SK-N-SH (cell line): ENCODE measurements at regions not wholly inside any gene's neighbourhood (a gene's known extent, or its start where the extent isn't known, plus 50 kb on each side); places are given as distances from the start of the nearest gene placed in this dataset.

Source experiments
- CTCF ChIA-PET: fragments of 300-600, 350-600 bp; formaldehyde crosslinking; extraction: SDS; loops from one replicate; lab custom pipeline; 2021; lab: Yijun Ruan, JAX
- POLR2A ChIA-PET: fragments of 350-600 bp; sonication (Branson Sonifier 250); formaldehyde crosslinking; extraction: SDS; loops from one replicate; lab custom pipeline; 2020; ENCODE audit warnings: antibody characterized with exemption, inconsistent platforms; lab: Yijun Ruan, JAX
- DNase-seq: peaks from one replicate; pipeline ENCODE4 v3.0.0; 2012
- H2AFZ ChIP-seq: fragments of 200-600 bp; sonication (generic); 2 replicates; pipeline ENCODE4 v1.8.1; 2016; ENCODE audit warnings: antibody characterized with exemption, mild to moderate bottlenecking, low read depth
- H3F3A ChIP-seq: fragments of 200-600 bp; sonication (generic); replicated peaks from 2 replicates; pipeline ENCODE3; 2016; ENCODE audit warnings: antibody characterized with exemption, mild to moderate bottlenecking; ENCODE audit not compliant: insufficient read depth
- H3K27ac ChIP-seq, 2 experiments: fragments of 200-500 bp in 1 of 2; fragments of 200-600 bp in 1 of 2; sonication (Bioruptor generic) in 1 of 2; sonication (generic), shearing (Covaris generic) in 1 of 2; 2 replicates each; pipeline versions ENCODE4 v1.5.1 to v1.6.1; 2014 to 2016; ENCODE audit warnings: low read depth in 2 of 2, inconsistent platforms in 1 of 2, low read length in 1 of 2, mild to moderate bottlenecking in 1 of 2, mixed read lengths in 1 of 2
- H3K27me3 ChIP-seq: fragments of 200-600 bp; sonication (generic), shearing (Covaris generic); 2 replicates; pipeline ENCODE4 v1.6.1; 2016; ENCODE audit warnings: mixed run types; ENCODE audit not compliant: insufficient read depth
- H3K36me3 ChIP-seq, 2 experiments: fragments of 200-500 bp in 1 of 2; fragments of 200-600 bp in 1 of 2; sonication (Bioruptor generic) in 1 of 2; sonication (generic) in 1 of 2; replicated peaks in 1 of 2; 2 replicates each; pipeline versions ENCODE3 to v1.5.1; 2014 to 2016; ENCODE audit warnings: low read length in 1 of 2, mild to moderate bottlenecking in 1 of 2; ENCODE audit not compliant: insufficient read depth in 2 of 2, control insufficient read depth in 1 of 2
- H3K4me1 ChIP-seq, 2 experiments: fragments of 200-500 bp in 1 of 2; fragments of 200-600 bp in 1 of 2; sonication (Bioruptor generic) in 1 of 2; sonication (generic), shearing (Covaris generic) in 1 of 2; 2 replicates each; pipeline versions ENCODE4 v1.5.1 to v1.6.1; 2014 to 2016; ENCODE audit warnings: low read depth in 1 of 2, low read length in 1 of 2, mixed run types in 1 of 2; ENCODE audit not compliant: insufficient read depth in 2 of 2, control insufficient read depth in 1 of 2
- H3K4me2 ChIP-seq: fragments of 200-600 bp; sonication (generic), shearing (Covaris generic); 2 replicates; pipeline ENCODE4 v1.6.1; 2017; ENCODE audit warnings: mixed run types
- H3K4me3 ChIP-seq, 2 experiments: fragments of 200-500 bp in 1 of 2; fragments of 200-600 bp in 1 of 2; sonication (Bioruptor generic) in 1 of 2; sonication (generic), shearing (Covaris generic) in 1 of 2; 2 replicates each; pipeline versions ENCODE4 v1.5.1 to v1.8.1; 2014 to 2016; ENCODE audit warnings: low read depth in 2 of 2, inconsistent platforms in 1 of 2, low read length in 1 of 2, mild to moderate bottlenecking in 1 of 2, mixed read lengths in 1 of 2, moderate library complexity in 1 of 2
- H3K79me2 ChIP-seq: fragments of 200-600 bp; sonication (generic); 2 replicates; pipeline ENCODE4 v1.8.1; 2017; ENCODE audit warnings: mild to moderate bottlenecking; ENCODE audit not compliant: insufficient read depth
- H3K9ac ChIP-seq: fragments of 200-600 bp; sonication (generic); 2 replicates; pipeline ENCODE4 v1.6.1; 2017; ENCODE audit warnings: mixed run types
- H3K9me2 ChIP-seq: fragments of 200-600 bp; sonication (generic); 2 replicates; pipeline ENCODE4 v1.6.1; 2017; ENCODE audit warnings: mixed run types
- H3K9me3 ChIP-seq: fragments of 200-600 bp; sonication (generic); 2 replicates; pipeline ENCODE4 v1.6.1; 2017; ENCODE audit warnings: mixed run types, mild to moderate bottlenecking, moderate library complexity
- H4K20me1 ChIP-seq: fragments of 200-600 bp; sonication (generic); 2 replicates; pipeline ENCODE4 v1.6.1; 2017; ENCODE audit warnings: mild to moderate bottlenecking, mixed run types; ENCODE audit not compliant: insufficient read depth
- ELF1 ChIP-seq: IDR thresholded peaks from 2 replicates; pipeline ENCODE4 v1.4.0; 2012
- EP300 ChIP-seq, 2 experiments: IDR thresholded peaks; 2 replicates each; pipeline versions ENCODE4 v1.4.0 to v1.6.1; 2012; ENCODE audit warnings: borderline replicate concordance in 1 of 2, low read depth in 1 of 2, low read length in 1 of 2
- FOSL2 ChIP-seq: IDR thresholded peaks from 2 replicates; pipeline ENCODE4 v1.4.0; 2012; ENCODE audit warnings: low read depth, mild to moderate bottlenecking, moderate library complexity, borderline replicate concordance
- FOXJ3 ChIP-seq: sonication (generic); formaldehyde crosslinking; IDR thresholded peaks from 2 replicates; pipeline ENCODE4 v1.5.1; 2020; ENCODE audit warnings: mild to moderate bottlenecking, missing genetic modification reagents
- FOXM1 ChIP-seq: IDR thresholded peaks from 2 replicates; pipeline ENCODE4 v1.4.0; 2012; ENCODE audit warnings: low read depth, mild to moderate bottlenecking
- GABPA ChIP-seq: IDR thresholded peaks from 2 replicates; pipeline ENCODE4 v1.4.0; 2012; ENCODE audit warnings: low read depth, mild to moderate bottlenecking
- GATA2 ChIP-seq: sonication (generic); formaldehyde crosslinking; IDR thresholded peaks from 2 replicates; pipeline ENCODE4 v1.5.0; 2020; ENCODE audit warnings: mild to moderate bottlenecking, missing genetic modification reagents
- JUND ChIP-seq: IDR thresholded peaks from 2 replicates; pipeline ENCODE4 v1.4.0; 2012
- NFIC ChIP-seq: IDR thresholded peaks from 2 replicates; pipeline ENCODE4 v1.4.0; 2012; ENCODE audit warnings: borderline replicate concordance
- POLR2AphosphoS5 ChIP-seq: IDR thresholded peaks from 2 replicates; pipeline ENCODE4 v1.6.1; 2012; ENCODE audit warnings: low read depth, low read length
- RAD21 ChIP-seq: IDR thresholded peaks from 2 replicates; pipeline ENCODE4 v1.6.1; 2012; ENCODE audit warnings: mild to moderate bottlenecking, low read length
- SIN3A ChIP-seq: IDR thresholded peaks from 2 replicates; pipeline ENCODE4 v1.6.1; 2012; ENCODE audit warnings: low read depth, mild to moderate bottlenecking, low read length, moderate library complexity, borderline replicate concordance
- SMC3 ChIP-seq: IDR thresholded peaks from 2 replicates; pipeline ENCODE4 v1.6.1; 2012; ENCODE audit warnings: low read depth, low read length, improper control_type of control experiment
- TCF12 ChIP-seq: IDR thresholded peaks from 2 replicates; pipeline ENCODE4 v1.4.0; 2012
- YY1 ChIP-seq: IDR thresholded peaks from 2 replicates; pipeline ENCODE4 v1.4.0; 2012; ENCODE audit warnings: low read depth, mild to moderate bottlenecking
- WGBS: methylation state at CpG from one replicate; pipeline ENCODE4 v1.1.6; 2017; ENCODE audit warnings: low lambda C conversion rate; 5-methylcytosine and 5-hydroxymethylcytosine counted together
- TF ChIP-seq, protein P1 (sequence below): IDR thresholded peaks from 2 replicates; pipeline ENCODE4 v1.4.0; 2012; ENCODE audit warnings: low read depth, borderline replicate concordance
- TF ChIP-seq, protein P2 (sequence below): fragments of 150-350 bp; IDR thresholded peaks from 2 replicates; pipeline ENCODE4 v1.6.1; 2016; ENCODE audit warnings: mild to moderate bottlenecking, low read depth, low read length
- TF ChIP-seq, protein P3 (sequence below): fragments of 150-350 bp; IDR thresholded peaks from 2 replicates; pipeline ENCODE4 v1.6.1; 2017; ENCODE audit warnings: antibody characterized with exemption, low read length, low read depth, borderline replicate concordance
- TF ChIP-seq, protein P4 (sequence below): fragments of 200-600 bp; sonication (generic); IDR thresholded peaks from 2 replicates; pipeline ENCODE4 v1.6.1; 2017; ENCODE audit warnings: antibody characterized with exemption, mild to moderate bottlenecking, moderate library complexity
- TF ChIP-seq, protein P5 (sequence below): IDR thresholded peaks from 2 replicates; pipeline ENCODE4 v1.4.0; 2012; ENCODE audit warnings: low read depth
- TF ChIP-seq, protein P6 (sequence below): IDR thresholded peaks from 2 replicates; pipeline ENCODE4; 2012

DNA sequence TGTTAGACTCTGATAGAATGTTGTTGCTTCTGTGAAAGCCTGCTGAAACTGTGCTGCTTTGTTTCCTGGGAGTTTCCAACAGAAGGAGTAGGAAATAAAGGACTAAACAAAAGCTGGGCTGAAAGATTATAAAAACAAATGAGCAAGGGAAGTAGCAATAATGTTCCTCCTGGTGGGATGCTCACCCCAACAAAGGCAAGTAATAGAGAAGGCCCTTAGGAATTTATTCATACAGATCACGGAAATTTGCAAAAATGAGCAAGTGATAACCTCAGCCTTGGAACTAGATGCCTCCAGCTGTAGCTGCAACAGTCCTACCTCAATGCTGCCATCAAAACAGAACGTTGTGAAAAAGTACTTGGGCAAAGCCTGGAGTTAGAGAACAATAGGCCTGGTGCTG lies 1248.0 kb upstream of the C9orf72 start:
- Histone ChIP-seq H2AFZ (no peak overlapping the region), H3F3A (no peaks in the 10 kb centered on the region), H3K9me2 (no peaks in the 10 kb centered on the region), H3K27ac (no peak overlapping the region), H3K4me3 (no peak overlapping the region), H3K9me3 (no peaks in the 10 kb centered on the region), H4K20me1 (no peaks in the 10 kb centered on the region), H3K79me2 (peaks cover 7% of the 10 kb centered on the region; the same call in 1 of the 2 replicates), H3K4me2 (no peak overlapping the region), H3K36me3 (no peaks in the 10 kb centered on the region), H3K9ac (no peak overlapping the region), H3K27me3 (no peaks in the 10 kb centered on the region)
- 76% methylated on average over 2 of the region's 2 CpGs for WGBS
- no peak for DNase-seq
- CTCF ChIA-PET, result no interaction called here
- POLR2A ChIA-PET, result no interaction called here
- TF ChIP-seq RAD21, result no peak
- TF ChIP-seq JUND, result no peak
- no peak for TF ChIP-seq FOXJ3 (CRISPR knock-in tag)
- no peak for TF ChIP-seq NFIC
- TF ChIP-seq, protein P1, sequence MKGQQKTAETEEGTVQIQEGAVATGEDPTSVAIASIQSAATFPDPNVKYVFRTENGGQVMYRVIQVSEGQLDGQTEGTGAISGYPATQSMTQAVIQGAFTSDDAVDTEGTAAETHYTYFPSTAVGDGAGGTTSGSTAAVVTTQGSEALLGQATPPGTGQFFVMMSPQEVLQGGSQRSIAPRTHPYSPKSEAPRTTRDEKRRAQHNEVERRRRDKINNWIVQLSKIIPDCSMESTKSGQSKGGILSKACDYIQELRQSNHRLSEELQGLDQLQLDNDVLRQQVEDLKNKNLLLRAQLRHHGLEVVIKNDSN, result no peak
- TF ChIP-seq TCF12, result no peak
- TF ChIP-seq FOXM1, result no peak
- TF ChIP-seq, protein P2, sequence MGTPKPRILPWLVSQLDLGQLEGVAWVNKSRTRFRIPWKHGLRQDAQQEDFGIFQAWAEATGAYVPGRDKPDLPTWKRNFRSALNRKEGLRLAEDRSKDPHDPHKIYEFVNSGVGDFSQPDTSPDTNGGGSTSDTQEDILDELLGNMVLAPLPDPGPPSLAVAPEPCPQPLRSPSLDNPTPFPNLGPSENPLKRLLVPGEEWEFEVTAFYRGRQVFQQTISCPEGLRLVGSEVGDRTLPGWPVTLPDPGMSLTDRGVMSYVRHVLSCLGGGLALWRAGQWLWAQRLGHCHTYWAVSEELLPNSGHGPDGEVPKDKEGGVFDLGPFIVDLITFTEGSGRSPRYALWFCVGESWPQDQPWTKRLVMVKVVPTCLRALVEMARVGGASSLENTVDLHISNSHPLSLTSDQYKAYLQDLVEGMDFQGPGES, result no peak
- TF ChIP-seq YY1, result no peak
- TF ChIP-seq EP300 (IDR thresholded peaks at IDR 0.05; ENCODE audit: borderline replicate concordance in 1 of 2, low read depth in 1 of 2, low read length in 1 of 2), result no peak
- TF ChIP-seq GABPA, result no peak
- TF ChIP-seq GATA2 (CRISPR knock-in tag), result no peak
- no peak for TF ChIP-seq FOSL2
- TF ChIP-seq SMC3, result no peak
- TF ChIP-seq, protein P3, sequence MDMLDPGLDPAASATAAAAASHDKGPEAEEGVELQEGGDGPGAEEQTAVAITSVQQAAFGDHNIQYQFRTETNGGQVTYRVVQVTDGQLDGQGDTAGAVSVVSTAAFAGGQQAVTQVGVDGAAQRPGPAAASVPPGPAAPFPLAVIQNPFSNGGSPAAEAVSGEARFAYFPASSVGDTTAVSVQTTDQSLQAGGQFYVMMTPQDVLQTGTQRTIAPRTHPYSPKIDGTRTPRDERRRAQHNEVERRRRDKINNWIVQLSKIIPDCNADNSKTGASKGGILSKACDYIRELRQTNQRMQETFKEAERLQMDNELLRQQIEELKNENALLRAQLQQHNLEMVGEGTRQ, result no peak
- TF ChIP-seq ELF1, result no peak
- no peak for TF ChIP-seq SIN3A
- no peak for TF ChIP-seq POLR2AphosphoS5
- TF ChIP-seq, all 33 proteins: peak for 0
- H3K4me1 ChIP-seq, result no peaks in the 10 kb centered on the region; a peak in 2 of 4 replicates

DNA sequence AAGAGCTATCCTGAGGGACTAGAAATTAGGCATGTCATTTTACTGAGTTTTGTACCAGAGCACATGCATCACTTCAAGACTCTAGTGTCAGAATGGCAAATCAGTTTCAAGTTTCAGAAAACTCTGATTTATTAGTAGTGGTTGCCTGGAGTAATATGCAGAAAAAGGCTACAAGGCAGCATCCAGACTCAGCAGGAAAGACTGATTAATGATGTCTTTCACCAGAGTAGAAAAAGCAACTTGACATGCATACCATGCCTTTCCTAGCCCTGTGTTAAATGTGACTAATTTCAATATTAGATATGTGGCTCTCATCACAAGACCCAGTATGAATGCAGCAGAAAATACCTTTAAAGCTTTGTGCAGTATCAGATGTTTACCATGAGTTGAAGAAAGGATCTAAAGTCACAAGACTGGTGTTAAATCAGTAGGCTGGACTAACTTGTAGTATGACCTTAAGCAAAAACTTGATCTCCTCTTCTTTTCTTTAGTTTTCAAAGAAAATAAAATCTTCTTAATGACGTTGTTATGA lies 1251.2 kb upstream of the C9orf72 start:
- H3K36me3 ChIP-seq, result no peaks in the 10 kb centered on the region
- CTCF ChIA-PET, result no interaction called here
- TF ChIP-seq, protein P4, sequence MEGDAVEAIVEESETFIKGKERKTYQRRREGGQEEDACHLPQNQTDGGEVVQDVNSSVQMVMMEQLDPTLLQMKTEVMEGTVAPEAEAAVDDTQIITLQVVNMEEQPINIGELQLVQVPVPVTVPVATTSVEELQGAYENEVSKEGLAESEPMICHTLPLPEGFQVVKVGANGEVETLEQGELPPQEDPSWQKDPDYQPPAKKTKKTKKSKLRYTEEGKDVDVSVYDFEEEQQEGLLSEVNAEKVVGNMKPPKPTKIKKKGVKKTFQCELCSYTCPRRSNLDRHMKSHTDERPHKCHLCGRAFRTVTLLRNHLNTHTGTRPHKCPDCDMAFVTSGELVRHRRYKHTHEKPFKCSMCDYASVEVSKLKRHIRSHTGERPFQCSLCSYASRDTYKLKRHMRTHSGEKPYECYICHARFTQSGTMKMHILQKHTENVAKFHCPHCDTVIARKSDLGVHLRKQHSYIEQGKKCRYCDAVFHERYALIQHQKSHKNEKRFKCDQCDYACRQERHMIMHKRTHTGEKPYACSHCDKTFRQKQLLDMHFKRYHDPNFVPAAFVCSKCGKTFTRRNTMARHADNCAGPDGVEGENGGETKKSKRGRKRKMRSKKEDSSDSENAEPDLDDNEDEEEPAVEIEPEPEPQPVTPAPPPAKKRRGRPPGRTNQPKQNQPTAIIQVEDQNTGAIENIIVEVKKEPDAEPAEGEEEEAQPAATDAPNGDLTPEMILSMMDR, result no peak
- no peak for TF ChIP-seq FOXM1
- TF ChIP-seq, protein P5, sequence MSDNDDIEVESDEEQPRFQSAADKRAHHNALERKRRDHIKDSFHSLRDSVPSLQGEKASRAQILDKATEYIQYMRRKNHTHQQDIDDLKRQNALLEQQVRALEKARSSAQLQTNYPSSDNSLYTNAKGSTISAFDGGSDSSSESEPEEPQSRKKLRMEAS, result no peak
- TF ChIP-seq, protein P1, result no peak
- no peak for TF ChIP-seq GABPA
- TF ChIP-seq SMC3, result no peak
- TF ChIP-seq, protein P6, sequence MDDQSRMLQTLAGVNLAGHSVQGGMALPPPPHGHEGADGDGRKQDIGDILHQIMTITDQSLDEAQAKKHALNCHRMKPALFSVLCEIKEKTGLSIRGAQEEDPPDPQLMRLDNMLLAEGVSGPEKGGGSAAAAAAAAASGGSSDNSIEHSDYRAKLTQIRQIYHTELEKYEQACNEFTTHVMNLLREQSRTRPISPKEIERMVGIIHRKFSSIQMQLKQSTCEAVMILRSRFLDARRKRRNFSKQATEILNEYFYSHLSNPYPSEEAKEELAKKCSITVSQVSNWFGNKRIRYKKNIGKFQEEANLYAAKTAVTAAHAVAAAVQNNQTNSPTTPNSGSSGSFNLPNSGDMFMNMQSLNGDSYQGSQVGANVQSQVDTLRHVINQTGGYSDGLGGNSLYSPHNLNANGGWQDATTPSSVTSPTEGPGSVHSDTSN, result 0 out of 2 replicates have a peak, but pooled peaks have one; percentile 28
- no peaks in the 10 kb centered on the region for H3K9me2 ChIP-seq
- H3K4me2 ChIP-seq, result no peak overlapping the region
- no peaks in the 10 kb centered on the region for H4K20me1 ChIP-seq
- H3K27me3 ChIP-seq, result no peaks in the 10 kb centered on the region
- no peak overlapping the region for H2AFZ ChIP-seq
- no peaks in the 10 kb centered on the region for H3F3A ChIP-seq
- no peak for DNase-seq
- H3K9me3 ChIP-seq, result no peaks in the 10 kb centered on the region
- H3K9ac ChIP-seq, result no peak overlapping the region
- 85% methylated on average over 1 of the region's 1 CpG for WGBS
- H3K27ac ChIP-seq, result no peak overlapping the region
- POLR2A ChIA-PET, result interaction anchor here (0.6 kb wide), 1 partner anchor 11 kb away, joined by 3 read pairs; no protein-coding TSS in a partner anchor
- H3K4me3 ChIP-seq, result no peak overlapping the region
- H3K4me1 ChIP-seq, result no peaks in the 10 kb centered on the region; a peak in 2 of 4 replicates
- peaks cover 3% of the 10 kb centered on the region; the same call in 1 of the 2 replicates for H3K79me2 ChIP-seq
